NB4 (cell line): ENCODE measurements at regions not wholly inside any gene's neighbourhood (a gene's known extent, or its start where the extent isn't known, plus 50 kb on each side); places are given as distances from the start of the nearest gene placed in this dataset.

Experiments
- DNase-seq: peaks from one replicate; pipeline ENCODE4 v3.0.0; 2010; ENCODE audit warnings: low read depth
- H3K4me3 ChIP-seq: one replicate; pipeline ENCODE4 v1.5.1; 2011; ENCODE audit warnings: mild to moderate bottlenecking, low read depth, low read length, moderate library complexity
- CTCF ChIP-seq: IDR thresholded peaks from one replicate; pipeline ENCODE4 v1.5.1; 2012; ENCODE audit warnings: low read depth, low read length
- MAX ChIP-seq: IDR thresholded peaks from 2 replicates; pipeline ENCODE4 v1.6.1; 2011; ENCODE audit warnings: low read depth, low read length
- MYC ChIP-seq: IDR thresholded peaks from 2 replicates; pipeline ENCODE4 v1.6.1; 2011; ENCODE audit warnings: low read depth, low read length
- POLR2A ChIP-seq: IDR thresholded peaks from 2 replicates; pipeline ENCODE4 v1.6.1; 2011; ENCODE audit warnings: mild to moderate bottlenecking; ENCODE audit not compliant: insufficient read length; ENCODE audit errors: extremely low read depth

GRCh38 chr9:82247318-82247717 lies 258.7 kb downstream of the SPATA31D1 start:
- TF ChIP-seq CTCF (no peak), MAX (no peak), POLR2A (no peak), MYC (no peak)
- DNase-seq = peak; percentile 55

GRCh38 chr9:82252116-82252515 lies 263.5 kb downstream of the SPATA31D1 start:
- TF ChIP-seq MAX (no peak), MYC (no peak), POLR2A (no peak), CTCF (no peak)
- no peak overlapping the region for H3K4me3 ChIP-seq
- DNase-seq = no peak

More at GRCh38 chr9:82247318-82247717, 258.7 kb downstream of the SPATA31D1 start:
- H3K4me3 ChIP-seq = no peak overlapping the region

- no peak overlapping the region for H3K4me3 ChIP-seq
- no peak for DNase-seq
- TF ChIP-seq MAX = no peak
Measured at GRCh38 chr9:82254646-82255367, 266.2 kb downstream of the SPATA31D1 start.

- TF ChIP-seq MYC (no peak), MAX (no peak), POLR2A (no peak), CTCF (no peak)
- no peak for DNase-seq
- H3K4me3 ChIP-seq = no peak overlapping the region
Measured at GRCh38 chr9:82255481-82256176, 267.1 kb downstream of the SPATA31D1 start.

- no peak for DNase-seq
- TF ChIP-seq MYC (no peak), POLR2A (no peak), CTCF (no peak)
- H3K4me3 ChIP-seq = no peak overlapping the region
Measured at GRCh38 chr9:82260691-82261090, 272.1 kb downstream of the SPATA31D1 start.

GRCh38 chr9:82263619-82264018 lies 275.0 kb downstream of the SPATA31D1 start:
- TF ChIP-seq MAX (no peak), CTCF (no peak), POLR2A (no peak), MYC (no peak)
- no peak overlapping the region for H3K4me3 ChIP-seq
- no peak for DNase-seq
